HCT116 (cell line): ENCODE measurements at regions not wholly inside any gene's neighbourhood (a gene's known extent, or its start where the extent isn't known, plus 50 kb on each side); places are given as distances from the start of the nearest gene placed in this dataset.

Experiments
- CEBPB ChIP-seq: IDR thresholded peaks from 2 replicates; pipeline ENCODE4 v1.6.1; 2012; ENCODE audit warnings: low read depth
- CTCF ChIP-seq, 3 experiments: fragments of 200-600 bp in 1 of 3; sonication (generic) in 1 of 3; IDR thresholded peaks in 2 of 3; conservative IDR thresholded peaks in 1 of 3; 2 replicates each; pipeline ENCODE4 v1.5.1; 2012 to 2017; ENCODE audit warnings: low read depth in 2 of 3, low read length in 2 of 3, antibody characterized with exemption in 1 of 3, borderline replicate concordance in 1 of 3, control low read depth in 1 of 3, mild to moderate bottlenecking in 1 of 3, mixed read lengths in 1 of 3, mixed run types in 1 of 3, moderate library complexity in 1 of 3; ENCODE audit not compliant: insufficient read depth in 1 of 3
- ELF1 ChIP-seq: IDR thresholded peaks from 2 replicates; pipeline ENCODE4 v1.6.1; 2012; ENCODE audit warnings: low read depth, borderline replicate concordance
- EZH2 ChIP-seq: fragments of 200-600 bp; sonication (generic); IDR thresholded peaks from 2 replicates; pipeline ENCODE4 v1.6.1; 2017; ENCODE audit warnings: antibody characterized with exemption, mixed run types
- EZH2phosphoT487 ChIP-seq: fragments of 200-600 bp; IDR thresholded peaks from 2 replicates; pipeline ENCODE4 v1.6.1; 2018; ENCODE audit warnings: antibody characterized with exemption, borderline replicate concordance
- FOSL1 ChIP-seq: IDR thresholded peaks from 2 replicates; pipeline ENCODE4 v1.6.1; 2012; ENCODE audit warnings: low read depth
- YY1 ChIP-seq: IDR thresholded peaks from 2 replicates; pipeline ENCODE4 v1.6.1; 2011; ENCODE audit warnings: low read length, low read depth, moderate library complexity, mild to moderate bottlenecking; ENCODE audit not compliant: insufficient replicate concordance; ENCODE audit errors: extremely low read depth

- TF ChIP-seq CTCF (IDR thresholded peaks at IDR 0.05 in 2 of 3, conservative IDR thresholded peaks at IDR 0.05 in 1 of 3; ENCODE audit: borderline replicate concordance in 1 of 3, insufficient read depth in 1 of 3, low read depth in 2 of 3, low read length in 2 of 3): no peak
- TF ChIP-seq CEBPB: no peak
- no peak for TF ChIP-seq FOSL1
- no peak for TF ChIP-seq YY1
- no peak for TF ChIP-seq EZH2phosphoT487
- no peak for TF ChIP-seq EZH2
- no peak for TF ChIP-seq ELF1
Measured at GRCh38 chr11:24375931-24376330, 120.9 kb upstream of the LUZP2 start.
